A549 (cell line): ENCODE measurements at regions not wholly inside any gene's neighbourhood (a gene's known extent, or its start where the extent isn't known, plus 50 kb on each side); places are given as distances from the start of the nearest gene placed in this dataset.

ENCODE experiments used
- CTCF ChIP-seq: fragments of >200 bp; sonication (Bioruptor Twin); formaldehyde crosslinking; IDR thresholded peaks from 3 replicates; pipeline ENCODE4 v1.5.1; 2016
- EHMT2 ChIP-seq: fragments of 200-600 bp; sonication (generic); IDR thresholded peaks from 2 replicates; pipeline ENCODE4 v1.6.1; 2016; ENCODE audit warnings: antibody characterized with exemption, low read depth, mild to moderate bottlenecking, moderate library complexity
- ESRRA ChIP-seq: fragments of 150-350 bp; IDR thresholded peaks from 2 replicates; pipeline ENCODE4 v1.6.1; 2014; ENCODE audit warnings: mild to moderate bottlenecking, low read length, borderline replicate concordance
- HDAC2 ChIP-seq: fragments of 200-600 bp; sonication (generic); IDR thresholded peaks from 2 replicates; pipeline ENCODE4 v1.6.1; 2016
- JUNB ChIP-seq: fragments of >200 bp; sonication (Bioruptor Twin); formaldehyde crosslinking; IDR thresholded peaks from 2 replicates; pipeline ENCODE4 v1.6.1; 2016
- MAX ChIP-seq: IDR thresholded peaks from 2 replicates; pipeline ENCODE4 v1.6.1; 2012
- NPAS2 ChIP-seq: fragments of 250-450 bp; sonication (Bioruptor Pico); IDR thresholded peaks from 2 replicates; pipeline ENCODE4 v1.8.0; 2022; ENCODE audit warnings: mild to moderate bottlenecking, moderate library complexity, borderline replicate concordance
- POLR2A ChIP-seq: IDR thresholded peaks from 2 replicates; pipeline ENCODE4 v1.6.1; 2012; ENCODE audit warnings: mild to moderate bottlenecking, low read length
- REST ChIP-seq: fragments of 200-600 bp; sonication (generic); IDR thresholded peaks from 2 replicates; pipeline ENCODE4 v1.6.1; 2016; ENCODE audit warnings: antibody characterized with exemption, mild to moderate bottlenecking, moderate library complexity
- SMC3 ChIP-seq: fragments of >200 bp; sonication (Bioruptor Twin); formaldehyde crosslinking; IDR thresholded peaks from 3 replicates; pipeline ENCODE4 v1.6.1; 2018; ENCODE audit warnings: inconsistent platforms
- TP53 ChIP-seq: fragments of 250-450 bp; sonication (Bioruptor Pico); IDR thresholded peaks from 2 replicates; pipeline ENCODE4 v1.5.0; 2021; ENCODE audit warnings: mild to moderate bottlenecking, moderate library complexity
- ZFP36 ChIP-seq: fragments of 450-650 bp; IDR thresholded peaks from 2 replicates; pipeline ENCODE4 v1.6.1; 2014; ENCODE audit warnings: borderline replicate concordance; ENCODE audit not compliant: partially characterized antibody

- TF ChIP-seq EHMT2 (no peak), MAX (no peak), NPAS2 (CRISPR knock-in tag) (no peak), POLR2A (no peak), CTCF (no peak), HDAC2 (no peak), JUNB (no peak), REST (no peak), ESRRA (no peak), TP53 (CRISPR knock-in tag) (no peak), SMC3 (no peak), ZFP36 (no peak)
Observed at GRCh38 chr12:42704340-42704739, 114.8 kb upstream of the PRICKLE1 start.
